ENCODE measurements at regions not wholly inside any gene's neighbourhood (a gene's known extent, or its start where the extent isn't known, plus 50 kb on each side); places are given as distances from the start of the nearest gene placed in this dataset.
A peak's percentile ranks its signal among the peaks of the same experiment; 100 is the strongest.

DNA sequence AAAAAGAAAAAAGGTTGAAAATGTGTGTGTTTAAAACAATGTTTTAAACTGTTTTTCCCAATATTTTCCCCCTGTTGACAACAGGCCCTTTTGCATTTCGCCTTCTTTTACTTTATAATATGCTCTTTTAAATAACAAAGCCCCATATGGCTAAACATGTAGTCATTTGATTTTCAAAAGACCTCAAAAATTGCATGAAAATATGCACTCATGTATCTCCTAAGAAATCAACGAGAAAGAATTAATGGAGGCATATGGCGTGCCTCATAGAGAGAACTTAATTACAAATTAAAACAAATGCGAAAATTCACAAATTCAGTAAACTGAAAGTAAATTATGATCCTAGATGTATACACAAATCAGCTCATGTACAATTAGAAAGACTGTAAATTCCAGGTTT, 202.6 kb upstream of the FOXN3 start:
- H3K4me1 ChIP-seq (ENCODE audit: control insufficient read depth, insufficient read depth, low read length): no peaks in the 10 kb centered on the region
- peak overlapping the region; percentile 52 for H3K4me3 ChIP-seq (ENCODE audit: low read length)
- no peak for DNase-seq
- WGBS (ENCODE audit: insufficient coverage, low lambda C conversion rate): 89% methylated on average over 3 of the region's 4 CpGs
- no peak overlapping the region for H3K27ac ChIP-seq (ENCODE audit: low read length)
- H3K9me3 ChIP-seq (ENCODE audit: control insufficient read depth, low read depth, low read length): no peaks in the 10 kb centered on the region
- H3K36me3 ChIP-seq (ENCODE audit: control insufficient read depth, insufficient read depth, low read length): no peaks in the 10 kb centered on the region
- H3K27me3 ChIP-seq (ENCODE audit: control insufficient read depth, insufficient read depth, low read length): no peaks in the 10 kb centered on the region

- Histone ChIP-seq H3K27me3 (ENCODE audit: control insufficient read depth, insufficient read depth, low read length) (no peaks in the 10 kb centered on the region), H3K36me3 (ENCODE audit: control insufficient read depth, insufficient read depth, low read length) (no peaks in the 10 kb centered on the region), H3K9me3 (ENCODE audit: control insufficient read depth, low read depth, low read length) (no peaks in the 10 kb centered on the region), H3K4me1 (ENCODE audit: control insufficient read depth, insufficient read depth, low read length) (no peaks in the 10 kb centered on the region), H3K27ac (ENCODE audit: low read length) (peak overlapping the region; percentile 16), H3K4me3 (ENCODE audit: low read length) (peak overlapping the region; percentile 80)
- DNase-seq: peak; percentile 60 to 86
- WGBS (ENCODE audit: insufficient coverage, low lambda C conversion rate): no CpG with 5 or more reads among the region's 66 CpGs
Observed at GRCh38 chr14:89618811-89619551, 201.9 kb upstream of the FOXN3 start.

GRCh38 chr14:89618330-89618708, 201.3 kb upstream of the FOXN3 start:
- no peaks in the 10 kb centered on the region for H3K27me3 ChIP-seq (ENCODE audit: control insufficient read depth, insufficient read depth, low read length)
- H3K36me3 ChIP-seq (ENCODE audit: control insufficient read depth, insufficient read depth, low read length): no peaks in the 10 kb centered on the region
- H3K27ac ChIP-seq (ENCODE audit: low read length): peak overlapping the region; percentile 22
- H3K4me3 ChIP-seq (ENCODE audit: low read length): peak overlapping the region; percentile 80
- DNase-seq: peak in 1 of 2 donors; percentile 58
- no peaks in the 10 kb centered on the region for H3K4me1 ChIP-seq (ENCODE audit: control insufficient read depth, insufficient read depth, low read length)
- WGBS (ENCODE audit: insufficient coverage, low lambda C conversion rate): 0% methylated on average over 3 of the region's 6 CpGs
- no peaks in the 10 kb centered on the region for H3K9me3 ChIP-seq (ENCODE audit: control insufficient read depth, low read depth, low read length)

DNA sequence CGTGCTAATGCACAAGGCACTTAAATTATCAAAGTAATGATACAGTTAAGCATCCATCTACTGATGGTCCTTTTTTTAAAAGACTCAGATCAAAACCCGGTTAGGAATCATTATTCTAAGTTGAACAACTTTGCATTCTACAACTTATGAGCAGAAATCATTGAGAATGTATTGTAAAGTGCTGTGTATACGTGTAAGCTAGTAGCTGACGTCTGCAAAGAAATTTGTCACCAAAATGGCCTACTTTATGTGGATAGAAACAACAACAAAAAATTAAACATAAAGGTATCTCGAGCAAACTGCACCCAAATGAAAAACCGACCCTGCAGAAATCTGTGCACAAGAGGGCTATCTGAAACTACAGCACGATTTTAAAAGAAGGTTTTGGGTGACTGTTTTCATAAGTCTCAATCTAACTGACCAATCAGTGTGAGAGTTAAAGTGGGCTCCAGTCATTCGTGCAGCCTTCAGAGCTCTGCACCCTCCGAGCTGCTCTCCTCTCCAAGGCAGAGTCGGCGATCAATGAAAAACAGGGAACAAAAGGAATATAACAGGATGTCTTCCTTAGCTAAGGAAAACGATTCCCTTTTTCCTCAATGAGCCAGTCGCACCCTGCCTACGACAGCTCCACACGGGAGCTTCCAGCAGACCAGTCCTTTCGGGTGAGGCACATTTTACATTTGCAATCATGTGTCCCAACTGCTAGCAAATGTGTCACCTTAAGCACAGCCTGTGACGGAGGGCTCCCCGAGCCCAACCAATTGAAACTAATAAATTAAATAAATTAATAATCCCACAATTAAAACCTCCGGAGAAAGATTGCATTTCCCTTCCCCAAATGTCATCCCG, 200.7 kb upstream of the FOXN3 start:
- Histone ChIP-seq H3K4me1 (ENCODE audit: control insufficient read depth, insufficient read depth, low read length) (no peaks in the 10 kb centered on the region), H3K36me3 (ENCODE audit: control insufficient read depth, insufficient read depth, low read length) (no peaks in the 10 kb centered on the region), H3K4me3 (ENCODE audit: low read length) (peak overlapping the region; percentile 80), H3K9me3 (ENCODE audit: control insufficient read depth, low read depth, low read length) (no peaks in the 10 kb centered on the region), H3K27ac (ENCODE audit: low read length) (peak overlapping the region; percentile 22), H3K27me3 (ENCODE audit: control insufficient read depth, insufficient read depth, low read length) (no peaks in the 10 kb centered on the region)
- DNase-seq: peak in 1 of 2 donors; percentile 60
- WGBS (ENCODE audit: insufficient coverage, low lambda C conversion rate): 20% methylated on average over 1 of the region's 20 CpGs

- Histone ChIP-seq H3K36me3 (ENCODE audit: control insufficient read depth, insufficient read depth, low read length) (no peaks in the 10 kb centered on the region), H3K27me3 (ENCODE audit: control insufficient read depth, insufficient read depth, low read length) (no peaks in the 10 kb centered on the region), H3K9me3 (ENCODE audit: control insufficient read depth, low read depth, low read length) (no peaks in the 10 kb centered on the region), H3K27ac (ENCODE audit: low read length) (no peak overlapping the region), H3K4me3 (ENCODE audit: low read length) (no peak overlapping the region), H3K4me1 (ENCODE audit: control insufficient read depth, insufficient read depth, low read length) (no peaks in the 10 kb centered on the region)
- 19% methylated on average over 3 of the region's 5 CpGs for whole genome bisulfite sequencing (ENCODE audit: insufficient coverage, low lambda C conversion rate)
- peak in 1 of 2 donors; percentile 41 for DNase-seq
Observed at GRCh38 chr14:89616852-89617341, 199.9 kb upstream of the FOXN3 start.

- Histone ChIP-seq H3K4me1 (ENCODE audit: control insufficient read depth, insufficient read depth, low read length) (no peaks in the 10 kb centered on the region), H3K9me3 (ENCODE audit: control insufficient read depth, low read depth, low read length) (no peaks in the 10 kb centered on the region), H3K4me3 (ENCODE audit: low read length) (no peak overlapping the region), H3K27me3 (ENCODE audit: control insufficient read depth, insufficient read depth, low read length) (no peaks in the 10 kb centered on the region), H3K27ac (ENCODE audit: low read length) (no peak overlapping the region), H3K36me3 (ENCODE audit: control insufficient read depth, insufficient read depth, low read length) (no peaks in the 10 kb centered on the region)
- WGBS (ENCODE audit: insufficient coverage, low lambda C conversion rate): no CpG with 5 or more reads among the region's 2 CpGs
- DNase-seq: no peak
Observed at GRCh38 chr14:89616425-89616824, 199.4 kb upstream of the FOXN3 start.

DNA sequence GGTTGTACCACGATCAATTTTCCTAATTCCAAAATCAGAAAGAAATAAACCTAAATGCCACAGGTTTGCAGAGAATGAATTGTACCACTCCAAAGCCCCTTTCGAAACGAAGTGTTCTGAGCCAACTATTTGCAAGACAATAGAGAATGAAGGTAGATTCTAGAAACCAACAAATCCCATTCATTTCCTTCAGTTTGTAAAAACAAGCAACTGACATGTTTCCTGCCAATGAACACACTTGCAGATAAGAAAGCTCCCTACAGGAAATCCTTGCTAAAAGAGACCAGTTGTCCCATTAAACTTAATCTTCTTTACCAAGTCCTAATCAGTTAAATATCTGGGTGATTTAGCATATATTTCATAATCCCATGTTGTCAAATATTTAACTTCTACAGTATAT, 198.4 kb upstream of the FOXN3 start:
- Histone ChIP-seq H3K27me3 (ENCODE audit: control insufficient read depth, insufficient read depth, low read length) (no peaks in the 10 kb centered on the region), H3K36me3 (ENCODE audit: control insufficient read depth, insufficient read depth, low read length) (no peaks in the 10 kb centered on the region), H3K27ac (ENCODE audit: low read length) (no peak overlapping the region), H3K4me3 (ENCODE audit: low read length) (no peak overlapping the region), H3K9me3 (ENCODE audit: control insufficient read depth, low read depth, low read length) (no peaks in the 10 kb centered on the region), H3K4me1 (ENCODE audit: control insufficient read depth, insufficient read depth, low read length) (no peaks in the 10 kb centered on the region)
- WGBS (ENCODE audit: insufficient coverage, low lambda C conversion rate): no CpG with 5 or more reads among the region's 3 CpGs
- no peak for DNase-seq

DNA sequence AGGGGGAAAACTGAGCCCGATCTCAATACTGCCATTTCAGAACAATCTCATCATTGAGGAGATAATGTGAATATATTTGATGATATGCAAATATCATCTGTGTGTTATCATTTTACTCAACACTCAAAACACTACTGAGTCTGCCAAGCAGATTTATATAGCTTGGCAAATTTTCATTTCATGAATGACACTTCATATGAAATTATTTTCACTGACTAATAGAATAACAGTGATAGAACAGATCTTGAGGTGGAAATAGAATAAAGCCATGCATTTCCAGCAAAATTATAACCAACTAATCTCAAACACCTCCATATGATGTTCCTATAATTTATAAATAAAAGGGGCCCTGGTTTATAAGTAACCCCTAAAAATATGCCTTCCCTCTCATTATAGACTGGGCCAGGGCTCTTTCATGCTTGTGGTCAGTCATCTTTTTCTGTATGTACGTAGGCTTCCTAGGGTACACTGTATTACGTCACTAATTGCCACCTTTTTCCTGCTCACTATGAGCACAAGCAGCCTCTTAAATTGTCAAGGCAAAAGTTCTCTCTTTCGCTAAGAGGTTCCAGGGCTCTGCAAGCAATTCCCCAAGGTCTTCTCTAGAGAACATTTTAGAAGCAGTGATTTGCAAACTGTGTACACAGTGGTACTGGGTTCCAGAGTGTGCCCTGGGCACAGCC, 197.1 kb upstream of the FOXN3 start:
- no peak for DNase-seq
- no peak overlapping the region for H3K27ac ChIP-seq (ENCODE audit: low read length)
- WGBS (ENCODE audit: insufficient coverage, low lambda C conversion rate): 90% methylated on average over 2 of the region's 4 CpGs

DNA sequence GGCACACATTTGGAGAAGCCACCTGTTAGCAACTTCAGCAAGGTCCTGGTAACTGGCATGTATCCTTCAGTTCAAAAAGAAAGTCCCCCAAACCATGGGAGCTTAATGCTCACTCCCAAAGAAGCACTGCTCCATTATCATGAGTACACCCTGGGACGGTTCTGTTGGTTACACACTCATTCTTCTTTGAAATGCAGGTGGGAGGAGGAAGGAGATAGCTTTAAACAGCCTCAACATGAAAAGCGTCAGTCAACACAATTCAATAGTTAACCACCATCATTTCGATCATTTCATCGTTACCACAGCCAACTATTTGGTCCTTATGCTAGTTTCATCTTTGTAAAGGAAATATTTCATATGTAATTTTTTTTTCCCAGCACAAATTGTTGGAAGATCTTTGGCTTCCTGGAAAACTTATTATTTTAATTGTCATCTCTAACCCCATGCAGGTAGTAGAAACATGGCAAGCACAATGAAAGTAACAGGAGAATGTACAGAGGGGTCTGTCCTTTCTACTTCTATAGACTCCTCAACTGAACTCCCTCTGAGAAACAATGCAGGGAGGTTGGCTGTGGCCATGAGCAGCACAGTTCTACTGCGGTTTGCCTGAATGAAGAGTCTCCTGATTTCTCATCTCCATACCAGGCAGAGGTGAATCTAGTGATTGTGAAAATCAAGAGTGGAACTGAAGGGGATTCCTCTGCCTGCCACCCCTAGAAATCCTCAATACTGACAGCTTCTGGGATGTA, 196.4 kb upstream of the FOXN3 start:
- Histone ChIP-seq H3K9me3 (ENCODE audit: control insufficient read depth, low read depth, low read length) (no peaks in the 10 kb centered on the region), H3K27me3 (ENCODE audit: control insufficient read depth, insufficient read depth, low read length) (no peaks in the 10 kb centered on the region), H3K36me3 (ENCODE audit: control insufficient read depth, insufficient read depth, low read length) (no peaks in the 10 kb centered on the region), H3K4me1 (ENCODE audit: control insufficient read depth, insufficient read depth, low read length) (no peaks in the 10 kb centered on the region), H3K27ac (ENCODE audit: low read length) (no peak overlapping the region), H3K4me3 (ENCODE audit: low read length) (no peak overlapping the region)
- no peak for DNase-seq
- WGBS (ENCODE audit: insufficient coverage, low lambda C conversion rate): 100% methylated on average over 1 of the region's 5 CpGs

More for the DNA sequence above, 197.1 kb upstream of the FOXN3 start:
- Histone ChIP-seq H3K4me1 (ENCODE audit: control insufficient read depth, insufficient read depth, low read length) (no peaks in the 10 kb centered on the region), H3K36me3 (ENCODE audit: control insufficient read depth, insufficient read depth, low read length) (no peaks in the 10 kb centered on the region), H3K9me3 (ENCODE audit: control insufficient read depth, low read depth, low read length) (no peaks in the 10 kb centered on the region), H3K27me3 (ENCODE audit: control insufficient read depth, insufficient read depth, low read length) (no peaks in the 10 kb centered on the region), H3K4me3 (ENCODE audit: low read length) (no peak overlapping the region)

Measured in large intestine (tissue), 3 donors.